SKM-1 treated with dmso at 0.1 percent for 144 hours (cell line): ENCODE measurements at regions not wholly inside any gene's neighbourhood (a gene's known extent, or its start where the extent isn't known, plus 50 kb on each side); places are given as distances from the start of the nearest gene placed in this dataset.

Experiments
- DNase-seq: peaks from one replicate; lab custom pipeline; 2025; ENCODE audit not compliant: unreplicated experiment; lab: John Stamatoyannopoulos, UW

DNA sequence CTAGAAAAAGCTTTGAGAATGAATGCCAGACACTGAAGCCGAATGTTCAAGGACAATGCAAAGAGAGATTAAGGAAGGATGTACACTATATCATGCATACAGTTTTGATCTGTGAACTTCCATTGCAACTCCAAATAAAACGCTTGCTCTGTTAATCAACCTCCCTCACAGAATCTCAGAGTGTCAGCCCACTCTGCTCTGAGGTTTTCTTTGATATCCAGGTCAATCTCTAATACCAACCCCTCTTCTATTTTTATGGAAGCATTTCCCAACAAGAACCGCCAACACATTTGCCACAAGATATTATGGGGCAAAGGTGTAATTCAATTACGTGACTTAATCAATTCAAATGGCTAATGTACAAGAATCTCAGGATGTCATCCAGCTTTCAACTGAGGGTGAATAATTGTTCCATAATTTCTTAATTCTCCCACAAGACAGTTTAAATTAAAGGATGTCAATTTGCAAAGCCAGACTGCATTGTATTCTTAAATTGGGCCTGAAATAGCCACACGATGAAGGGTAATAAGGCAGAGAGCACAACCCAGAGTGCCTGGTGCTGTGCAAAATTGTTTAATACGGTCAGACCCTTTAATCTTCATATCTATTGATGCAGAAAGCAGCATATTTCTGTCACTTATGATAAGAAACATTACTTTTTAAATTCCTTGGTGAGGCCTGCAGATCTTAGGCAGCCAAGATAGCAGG is 459.2 kb upstream of the DAB1 start:
- no peak for DNase-seq

DNA sequence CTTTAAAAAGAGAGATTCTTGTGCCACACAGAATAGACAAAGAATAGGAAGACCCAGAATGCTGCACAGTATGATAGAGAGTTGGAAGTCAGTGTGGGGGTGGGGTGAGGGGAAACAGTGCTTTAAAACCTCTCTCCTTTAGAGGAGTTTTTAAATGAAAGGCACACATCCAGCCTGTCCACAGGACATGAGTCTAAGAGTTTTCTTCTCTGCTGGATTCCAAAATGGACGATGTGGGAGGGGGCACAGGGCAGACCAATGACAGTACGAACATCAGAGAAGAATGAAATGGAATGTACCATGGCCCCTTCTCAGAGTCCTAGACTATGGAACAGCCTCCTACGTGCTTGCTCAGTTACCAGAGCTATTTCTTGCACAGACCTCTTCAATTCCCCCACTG is 458.2 kb upstream of the DAB1 start:
- no peak for DNase-seq

GRCh38 chr1:57881639-57882038 is 457.8 kb upstream of the DAB1 start:
- DNase-seq = no peak

DNA sequence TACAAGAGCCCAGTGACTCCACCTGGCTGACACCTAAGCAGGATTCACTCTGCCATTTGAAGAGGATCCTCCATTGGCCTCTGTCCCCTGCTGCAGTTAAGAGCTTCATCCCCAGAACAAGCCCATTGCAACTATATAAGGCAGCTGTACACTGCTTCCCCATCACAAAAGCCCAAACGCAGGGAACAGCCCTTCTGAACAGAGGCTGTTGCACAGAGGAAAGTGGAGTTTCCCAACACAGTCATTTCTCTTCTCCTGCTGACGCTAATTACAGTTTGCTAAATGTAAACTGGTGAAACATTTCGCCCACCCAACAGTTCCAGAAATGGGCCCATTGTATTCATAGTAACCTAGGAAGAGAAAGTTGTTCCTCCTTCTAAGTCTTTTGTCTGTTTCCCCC is 455.8 kb upstream of the DAB1 start:
- no peak for DNase-seq

DNA sequence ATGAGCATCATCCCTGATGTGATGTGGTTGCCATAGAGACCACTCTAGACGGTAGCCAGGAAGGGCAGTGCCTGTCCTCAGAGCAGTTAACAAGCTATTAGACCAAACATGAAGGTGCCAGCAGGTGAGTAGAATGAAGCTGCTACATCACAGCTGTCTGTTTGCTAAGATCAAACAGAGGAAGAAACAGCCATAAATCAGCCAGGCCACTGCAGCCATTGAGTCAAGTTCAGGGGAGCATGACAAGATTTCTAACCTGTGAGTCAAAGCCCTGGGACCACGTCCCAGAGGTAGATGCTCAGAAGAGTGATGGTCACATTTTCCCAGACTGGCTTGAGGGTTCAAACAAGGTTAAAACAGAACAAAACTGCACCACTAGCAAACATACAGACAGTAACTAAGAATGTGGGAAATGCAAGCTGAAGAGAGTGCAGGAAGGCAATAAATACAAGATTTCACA is 450.6 kb upstream of the DAB1 start:
- no peak for DNase-seq

GRCh38 chr1:57872913-57873312 is 449.1 kb upstream of the DAB1 start:
- DNase-seq = no peak

GRCh38 chr1:57868908-57869307 is 445.0 kb upstream of the DAB1 start:
- no peak for DNase-seq

DNA sequence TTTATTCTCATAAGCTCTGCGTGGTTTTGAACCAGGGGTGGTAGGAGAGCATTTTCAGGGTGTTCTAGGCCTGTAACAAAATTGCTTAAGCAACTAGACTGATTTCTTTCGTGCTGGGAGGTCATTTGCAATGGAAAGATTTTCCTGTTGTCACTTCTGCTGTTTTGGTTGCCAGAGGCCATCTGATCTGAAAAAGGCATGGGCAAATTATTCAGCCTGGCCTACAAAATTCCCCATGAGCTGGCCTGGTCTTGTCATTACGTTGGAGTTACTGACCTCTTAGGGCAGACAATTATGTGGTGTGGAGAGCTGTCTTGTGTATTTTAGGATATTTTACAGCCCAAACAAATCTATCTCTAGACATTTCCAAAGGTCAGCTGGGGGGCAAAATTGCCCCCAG is 444.4 kb upstream of the DAB1 start:
- DNase-seq = no peak

- no peak for DNase-seq
These were observed 443.1 kb upstream of the DAB1 start for GRCh38 chr1:57866998-57867397.

GRCh38 chr1:57860931-57861565 is 437.2 kb upstream of the DAB1 start:
- DNase-seq = no peak

DNA sequence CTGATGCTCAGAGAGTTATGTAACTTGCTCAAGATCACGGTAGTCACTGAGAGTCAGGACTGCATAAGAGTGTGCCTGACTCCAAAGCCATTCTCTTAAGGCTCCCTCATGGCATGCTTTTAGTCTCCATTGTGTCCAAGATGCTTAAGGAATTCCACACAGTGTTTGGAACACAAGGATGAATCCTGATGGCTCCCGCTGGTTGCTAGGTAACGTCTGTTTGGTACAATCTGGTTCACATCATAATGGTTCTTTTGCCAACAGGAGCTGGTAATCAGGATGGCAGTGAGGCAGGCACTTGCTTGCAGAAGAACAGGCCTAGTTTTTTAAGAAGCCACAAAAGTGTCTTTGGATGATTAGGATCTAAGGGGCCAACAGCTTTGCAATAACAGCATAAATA is 436.5 kb upstream of the DAB1 start:
- no peak for DNase-seq

- no peak for DNase-seq
These were observed 434.9 kb upstream of the DAB1 start for GRCh38 chr1:57858740-57859139.

DNA sequence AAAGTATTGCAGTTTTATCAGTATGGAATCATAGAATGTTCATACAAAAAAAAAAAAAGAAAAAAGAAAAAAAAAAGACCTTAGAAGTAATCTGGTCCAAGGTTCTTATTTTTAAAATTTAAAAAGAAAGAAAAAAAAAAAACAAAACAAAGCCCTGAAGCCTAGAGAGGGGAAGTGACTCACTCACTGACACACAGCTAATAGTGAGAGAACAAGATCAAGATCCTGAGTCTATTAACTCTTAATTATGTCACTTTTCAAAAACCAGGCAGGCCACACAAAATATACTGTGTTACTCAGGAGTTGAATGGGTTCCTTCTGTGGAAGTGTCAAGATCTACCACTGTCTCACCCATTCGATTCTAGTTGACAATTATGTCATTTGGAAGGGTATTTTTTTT is 433.9 kb upstream of the DAB1 start:
- no peak for DNase-seq

GRCh38 chr1:57854436-57854835 is 430.6 kb upstream of the DAB1 start:
- no peak for DNase-seq

DNA sequence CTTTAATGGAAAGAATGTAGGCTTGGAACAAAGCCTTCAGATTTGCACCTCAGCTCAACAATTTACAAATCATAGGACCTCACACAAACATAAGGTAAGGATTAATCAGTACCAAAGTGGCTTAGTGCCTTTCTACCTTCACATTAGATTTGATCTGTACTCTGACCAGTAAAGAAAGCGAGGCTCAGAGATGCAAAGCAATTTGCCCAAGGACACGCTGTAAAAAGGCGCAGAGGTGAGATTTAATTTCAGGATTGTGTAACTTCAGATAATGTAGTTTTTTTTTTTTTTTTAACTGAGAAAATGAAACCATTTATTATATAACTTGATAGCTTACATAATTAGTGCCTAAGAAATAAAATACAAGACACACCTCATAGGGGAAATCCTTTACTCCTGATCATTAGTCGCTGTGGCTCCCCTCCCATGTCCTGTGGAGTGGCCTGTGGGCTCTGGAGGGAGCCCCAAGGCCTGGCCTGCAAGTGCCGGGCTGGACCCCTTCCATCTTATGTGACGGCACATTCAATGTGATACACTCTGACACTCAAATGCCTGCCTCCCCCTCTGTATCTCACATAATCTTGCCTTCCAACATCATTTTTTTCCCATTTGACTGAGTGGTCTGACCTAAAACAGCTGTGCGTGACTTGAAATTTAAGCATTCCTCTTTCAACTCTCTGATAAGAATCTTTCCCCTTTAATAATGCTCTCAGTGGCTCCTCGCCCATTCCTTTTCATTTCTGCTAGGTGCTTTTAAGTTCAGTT is 426.5 kb upstream of the DAB1 start:
- DNase-seq = no peak

DNA sequence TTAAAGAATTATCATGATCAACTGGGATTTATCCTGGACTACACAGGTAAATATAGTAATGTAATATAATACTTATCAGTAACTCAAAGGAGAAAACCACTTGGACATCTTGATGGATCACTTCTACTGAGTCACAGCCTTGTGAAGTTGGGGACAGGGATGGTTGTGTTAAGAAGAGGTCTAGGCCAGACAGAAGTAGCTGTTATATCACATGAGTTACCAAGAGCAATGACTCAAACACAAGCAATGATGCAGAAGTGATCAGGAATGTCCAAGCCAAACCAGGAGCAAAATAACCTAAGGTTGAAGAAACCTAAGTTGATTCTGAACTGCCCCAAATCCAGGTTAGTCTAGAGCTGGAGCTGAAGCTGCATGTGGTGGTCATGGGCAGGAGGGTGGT is 424.5 kb upstream of the DAB1 start:
- DNase-seq = no peak

- no peak for DNase-seq
These were observed 421.2 kb upstream of the DAB1 start for GRCh38 chr1:57845041-57845440.

DNA sequence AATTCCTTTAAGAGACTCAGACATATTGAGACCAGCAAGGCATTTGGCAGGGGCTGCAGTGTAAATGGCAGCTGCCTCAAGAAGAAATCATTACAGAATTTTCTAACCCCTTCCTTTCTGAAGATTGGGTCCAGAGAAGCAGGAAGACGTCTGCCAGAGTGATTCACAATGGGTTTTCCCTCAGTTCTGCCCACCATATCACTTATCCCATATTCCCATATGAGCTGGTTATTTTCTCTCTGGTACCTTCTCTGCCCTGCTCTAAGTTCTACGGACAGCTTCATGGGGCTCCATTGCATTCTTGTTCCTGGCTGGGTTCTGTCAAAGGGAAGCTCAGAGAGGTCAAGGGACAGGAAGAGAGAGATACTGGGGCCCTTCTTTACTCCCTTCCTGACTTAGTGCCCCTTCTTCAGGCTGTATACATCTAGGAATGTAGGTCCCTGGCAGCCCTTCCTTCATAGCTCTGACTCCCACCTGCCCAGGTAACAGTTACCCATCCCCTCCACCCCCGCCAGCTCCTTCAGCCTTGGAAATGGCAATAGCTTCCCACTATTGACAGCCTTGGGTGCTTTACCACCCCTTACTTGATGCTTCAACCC is 420.6 kb upstream of the DAB1 start:
- no peak for DNase-seq

DNA sequence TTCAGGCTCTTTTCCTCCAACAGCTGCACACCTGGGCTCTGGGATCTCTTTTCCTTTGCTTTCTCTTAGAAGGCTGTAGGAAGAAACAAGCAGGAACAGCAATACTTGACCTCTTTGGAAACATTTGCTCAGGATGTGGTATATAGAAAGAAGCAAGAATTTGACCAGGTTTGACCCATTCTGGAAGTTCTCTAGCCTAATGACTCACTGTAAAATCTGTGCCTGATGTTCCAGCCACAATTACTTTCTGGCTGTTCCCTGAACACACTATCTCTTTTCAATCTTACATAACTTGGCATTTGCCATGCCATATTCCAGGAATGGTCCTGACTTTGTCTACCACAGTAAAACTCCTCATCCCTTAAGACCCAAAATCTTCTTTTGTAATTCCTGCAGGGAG is 419.9 kb upstream of the DAB1 start:
- DNase-seq = no peak

DNA sequence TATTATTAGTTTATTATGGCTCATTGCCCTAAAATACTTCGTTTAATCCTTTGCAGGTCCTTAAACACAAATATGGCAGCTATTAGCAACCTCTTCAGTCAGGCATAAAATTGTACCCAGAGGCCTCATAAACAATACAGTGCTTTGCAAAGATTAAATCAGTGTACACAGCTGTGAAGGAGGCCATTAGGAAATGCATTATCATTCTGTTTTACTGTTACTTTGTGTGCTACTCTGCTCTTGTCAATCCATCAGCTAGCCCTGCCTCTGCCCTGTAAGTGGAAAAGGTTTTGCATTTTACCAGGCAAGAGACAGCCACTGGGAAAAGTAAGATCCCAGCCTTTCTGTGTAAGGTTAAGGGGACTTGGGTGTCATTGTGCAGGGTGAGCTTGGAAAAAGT is 415.7 kb upstream of the DAB1 start:
- DNase-seq = no peak

GRCh38 chr1:57839067-57839466 is 415.2 kb upstream of the DAB1 start:
- DNase-seq = no peak

DNA sequence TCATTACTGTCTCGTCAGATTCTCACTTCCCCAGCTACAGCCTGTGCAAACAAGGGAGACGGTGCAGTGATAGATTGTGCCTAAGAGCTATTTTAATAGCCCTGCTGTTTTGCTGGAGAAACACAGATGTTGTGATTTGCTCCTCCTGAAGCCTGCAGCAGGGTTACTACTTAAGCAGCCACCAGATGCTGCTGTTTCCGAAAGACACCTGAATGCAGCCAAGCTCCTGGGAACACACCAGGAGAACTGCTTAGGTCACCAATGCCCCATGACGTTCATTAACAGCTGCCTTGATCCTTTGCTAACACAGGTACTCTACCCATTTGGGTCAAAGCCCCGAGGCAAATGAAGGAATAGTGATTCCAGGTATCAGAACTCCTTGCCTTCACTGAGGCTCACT is 411.8 kb upstream of the DAB1 start:
- no peak for DNase-seq
